OCI-M1 (cell line): ENCODE measurements at regions not wholly inside any gene's neighbourhood (a gene's known extent, or its start where the extent isn't known, plus 50 kb on each side); places are given as distances from the start of the nearest gene placed in this dataset.
"Not testable (repeated sequence)": the region's sequence is repeated elsewhere in the genome, so short reads cannot be mapped to it uniquely, and the experiment has no call there.

Experiments
- DNase-seq: peaks from one replicate; lab custom pipeline; 2025; lab: John Stamatoyannopoulos, UW

- DNase-seq: no peak
Observed at GRCh38 chr5:51802551-51803184, 419.4 kb downstream of the ISL1 start.

GRCh38 chr5:51806677-51807076, 423.4 kb downstream of the ISL1 start:
- DNase-seq: no peak

GRCh38 chr5:51810592-51810991, 427.3 kb downstream of the ISL1 start:
- DNase-seq: no peak

GRCh38 chr5:51811883-51812471, 428.7 kb downstream of the ISL1 start:
- DNase-seq: no peak

GRCh38 chr5:51814817-51815216, 431.6 kb downstream of the ISL1 start:
- DNase-seq: not testable (repeated sequence)

GRCh38 chr5:51816427-51816826, 433.2 kb downstream of the ISL1 start:
- no peak for DNase-seq

- DNase-seq: no peak
Observed at GRCh38 chr5:51821697-51822096, 438.4 kb downstream of the ISL1 start.

- no peak for DNase-seq
Observed at GRCh38 chr5:51829230-51829629, 446.0 kb downstream of the ISL1 start.

- DNase-seq: peak; percentile 9
Observed at GRCh38 chr5:51829691-51830090, 446.4 kb downstream of the ISL1 start.

GRCh38 chr5:51832934-51833470, 449.8 kb downstream of the ISL1 start:
- no peak for DNase-seq

GRCh38 chr5:51838459-51838858, 455.2 kb downstream of the ISL1 start:
- no peak for DNase-seq

GRCh38 chr5:51843893-51844292, 460.6 kb downstream of the ISL1 start:
- DNase-seq: no peak

- DNase-seq: no peak
Observed at GRCh38 chr5:51846015-51846414, 462.8 kb downstream of the ISL1 start.

- DNase-seq: no peak
Observed at GRCh38 chr5:51859624-51860023, 476.4 kb downstream of the ISL1 start.

- DNase-seq: no peak
Observed at GRCh38 chr5:51860532-51861018, 477.3 kb downstream of the ISL1 start.

- no peak for DNase-seq
Observed at GRCh38 chr5:51872144-51872543, 488.9 kb downstream of the ISL1 start.

- DNase-seq: no peak
Observed at GRCh38 chr5:51881901-51882300, 498.7 kb downstream of the ISL1 start.

GRCh38 chr5:51882647-51883046, 499.4 kb downstream of the ISL1 start:
- no peak for DNase-seq

GRCh38 chr5:51889703-51890102, 506.5 kb downstream of the ISL1 start:
- DNase-seq: no peak

- no peak for DNase-seq
Observed at GRCh38 chr5:51890435-51891116, 507.3 kb downstream of the ISL1 start.

- DNase-seq: no peak
Observed at GRCh38 chr5:51892680-51893079, 509.4 kb downstream of the ISL1 start.

- peak; percentile 38 for DNase-seq
Observed at GRCh38 chr5:51895834-51896233, 512.6 kb downstream of the ISL1 start.

GRCh38 chr5:51902512-51902911, 519.3 kb downstream of the ISL1 start:
- no peak for DNase-seq
